OCI-LY3 (cell line): ENCODE measurements at regions not wholly inside any gene's neighbourhood (a gene's known extent, or its start where the extent isn't known, plus 50 kb on each side); places are given as distances from the start of the nearest gene placed in this dataset.

ENCODE experiments used
- H2AFZ ChIP-seq: fragments of 200-600, 300-600 bp; shearing (Covaris generic); 2 replicates; pipeline ENCODE4 v1.6.0; 2014; ENCODE audit warnings: antibody characterized with exemption, low read depth, low read length
- H3K27ac ChIP-seq: fragments of 200-600, 300-600 bp; sonication (generic); 2 replicates; pipeline ENCODE4 v1.5.1; 2014; ENCODE audit warnings: mild to moderate bottlenecking, low read length, moderate library complexity, mixed read lengths
- H3K27me3 ChIP-seq: fragments of 200-600, 300-600 bp; sonication (generic); 2 replicates; pipeline ENCODE4 v1.6.1; 2014; ENCODE audit warnings: low read depth, low read length, mixed read lengths
- H3K36me3 ChIP-seq: fragments of 200-600, 300-600 bp; sonication (generic); replicated peaks from 2 replicates; pipeline ENCODE3; 2014; ENCODE audit warnings: low read depth, low read length, mixed read lengths
- H3K4me1 ChIP-seq: fragments of 300-600, 200-600 bp; sonication (generic); 2 replicates; pipeline ENCODE4 v1.6.1; 2014; ENCODE audit warnings: low read length, mixed read lengths
- H3K4me2 ChIP-seq: fragments of 200-600, 300-600 bp; sonication (generic); 2 replicates; pipeline ENCODE4 v1.6.1; 2014; ENCODE audit warnings: low read length, mixed read lengths
- H3K4me3 ChIP-seq: fragments of 300-600, 200-600 bp; sonication (generic); 2 replicates; pipeline ENCODE4 v1.5.1; 2014; ENCODE audit warnings: antibody characterized with exemption, mild to moderate bottlenecking, low read length, moderate library complexity
- H3K79me2 ChIP-seq: fragments of 300-600, 200-600 bp; shearing (Covaris generic); 2 replicates; pipeline ENCODE4 v1.6.1; 2014; ENCODE audit warnings: mild to moderate bottlenecking, low read length, mixed read lengths
- H3K9ac ChIP-seq: fragments of 300-600, 200-600 bp; shearing (Covaris generic); 2 replicates; pipeline ENCODE4 v1.6.0; 2014; ENCODE audit warnings: mild to moderate bottlenecking, low read length, moderate library complexity
- H3K9me3 ChIP-seq: fragments of 200-600, 300-600 bp; shearing (Covaris generic); 2 replicates; pipeline ENCODE4 v1.6.1; 2014; ENCODE audit warnings: low read length, mixed read lengths; ENCODE audit not compliant: insufficient read depth
- H4K20me1 ChIP-seq: fragments of 200-600, 300-600 bp; sonication (generic); 2 replicates; pipeline ENCODE4 v1.6.1; 2016; ENCODE audit warnings: low read length, mixed read lengths; ENCODE audit not compliant: insufficient read depth
- CTCF ChIP-seq: fragments of 200-600, 300-600 bp; sonication (generic); IDR thresholded peaks from 2 replicates; pipeline ENCODE4 v1.5.1; 2014; ENCODE audit warnings: antibody characterized with exemption, low read length, low read depth
- EZH2phosphoT487 ChIP-seq: fragments of 200-600 bp; shearing (Covaris generic); IDR thresholded peaks from 2 replicates; pipeline ENCODE4 v1.6.1; 2018; ENCODE audit warnings: antibody characterized with exemption, mixed run types, low read depth

GRCh38 chr5:89302102-89302891 is 419.3 kb upstream of the MEF2C start:
- Histone ChIP-seq H3K4me3 (peak overlapping the region; percentile 16), H3K27ac (peak overlapping the region; percentile 77), H2AFZ (no peak overlapping the region), H3K9me3 (no peaks in the 10 kb centered on the region), H4K20me1 (no peaks in the 10 kb centered on the region), H3K4me2 (peak overlapping the region; percentile 72), H3K79me2 (no peaks in the 10 kb centered on the region), H3K4me1 (peaks cover 55% of the 10 kb centered on the region), H3K9ac (peak overlapping the region; percentile 47), H3K36me3 (no peaks in the 10 kb centered on the region), H3K27me3 (no peaks in the 10 kb centered on the region)
- no peak for TF ChIP-seq EZH2phosphoT487
- TF ChIP-seq CTCF: no peak

GRCh38 chr5:89301321-89302025 is 418.5 kb upstream of the MEF2C start:
- Histone ChIP-seq H3K4me2 (peak overlapping the region; percentile 72), H3K36me3 (no peaks in the 10 kb centered on the region), H3K27me3 (no peaks in the 10 kb centered on the region), H3K9me3 (no peaks in the 10 kb centered on the region), H2AFZ (no peak overlapping the region), H3K4me1 (peaks cover 56% of the 10 kb centered on the region), H3K27ac (peak overlapping the region; percentile 77), H3K79me2 (no peaks in the 10 kb centered on the region), H3K9ac (peak overlapping the region; percentile 47), H3K4me3 (peak overlapping the region; percentile 17), H4K20me1 (no peaks in the 10 kb centered on the region)
- no peak for TF ChIP-seq CTCF
- no peak for TF ChIP-seq EZH2phosphoT487

GRCh38 chr5:89300426-89300970 is 417.5 kb upstream of the MEF2C start:
- H2AFZ ChIP-seq: no peak overlapping the region
- no peaks in the 10 kb centered on the region for H3K27me3 ChIP-seq
- H3K4me1 ChIP-seq: peaks cover 48% of the 10 kb centered on the region
- no peaks in the 10 kb centered on the region for H4K20me1 ChIP-seq
- no peaks in the 10 kb centered on the region for H3K9me3 ChIP-seq
- no peak overlapping the region for H3K4me2 ChIP-seq
- TF ChIP-seq CTCF: no peak
- TF ChIP-seq EZH2phosphoT487: no peak
- H3K79me2 ChIP-seq: no peaks in the 10 kb centered on the region
- no peaks in the 10 kb centered on the region for H3K36me3 ChIP-seq
- peak overlapping the region; percentile 77 for H3K27ac ChIP-seq
- H3K9ac ChIP-seq: no peak overlapping the region
- H3K4me3 ChIP-seq: no peak overlapping the region

- Histone ChIP-seq H2AFZ (no peak overlapping the region), H3K79me2 (no peaks in the 10 kb centered on the region), H3K9ac (no peak overlapping the region), H3K27me3 (no peaks in the 10 kb centered on the region), H3K4me2 (no peak overlapping the region), H3K9me3 (no peaks in the 10 kb centered on the region), H3K36me3 (no peaks in the 10 kb centered on the region), H3K4me3 (no peak overlapping the region), H3K27ac (no peak overlapping the region), H3K4me1 (peaks cover 46% of the 10 kb centered on the region), H4K20me1 (no peaks in the 10 kb centered on the region)
- no peak for TF ChIP-seq EZH2phosphoT487
Observed at GRCh38 chr5:89299998-89300397, 417.0 kb upstream of the MEF2C start.
